ENCODE measurements at regions not wholly inside any gene's neighbourhood (a gene's known extent, or its start where the extent isn't known, plus 50 kb on each side); places are given as distances from the start of the nearest gene placed in this dataset.
"Not testable (repeated sequence)": the region's sequence is repeated elsewhere in the genome, so short reads cannot be mapped to it uniquely, and the experiment has no call there.

DNA sequence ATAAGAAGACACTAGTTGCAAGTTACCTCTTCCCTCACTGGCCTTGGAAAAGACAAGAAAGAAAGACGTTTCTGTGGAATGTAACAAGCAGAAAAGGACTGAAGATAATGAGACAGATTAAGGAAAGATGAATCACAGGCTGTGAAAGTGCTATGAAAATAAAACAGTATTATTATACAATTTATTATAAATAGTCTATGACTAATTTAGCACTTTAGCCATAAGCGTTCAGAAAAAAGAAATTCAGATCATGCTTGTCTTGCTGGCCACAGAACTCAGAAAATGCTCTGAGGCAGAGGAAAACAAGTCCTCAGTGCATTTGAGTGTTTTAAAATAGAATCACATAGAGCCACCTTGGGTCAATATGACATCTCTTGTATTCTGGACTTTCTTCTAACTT is 174.8 kb upstream of the NBPF9 start:
- H3K9me3 ChIP-seq (ENCODE audit: control insufficient read depth, insufficient read depth, low read depth, low read length); DNase-seq (ENCODE audit: low read depth, low spot score); H3K27me3 ChIP-seq (ENCODE audit: control insufficient read depth, insufficient read depth, low read length); POLR2A ChIA-PET; ATAC-seq; in situ Hi-C loops (cut with HindIII; ENCODE audit: low pct_unique_long_range_greater_than_20kb, low sequenced_read_pairs); H3K4me1 ChIP-seq (ENCODE audit: control insufficient read depth, insufficient read depth, low read length); H3K36me3 ChIP-seq (ENCODE audit: control insufficient read depth, insufficient read depth, low read length); H3K27ac ChIP-seq (ENCODE audit: low read length); BruUV-seq (replicated peaks); intact Hi-C loops (cut with micrococcal nuclease; ENCODE audit: unreplicated experiment); H3K4me3 ChIP-seq (ENCODE audit: low read depth in 2 of 2, low read length in 2 of 2); CTCF ChIA-PET: not testable (repeated sequence)

DNA sequence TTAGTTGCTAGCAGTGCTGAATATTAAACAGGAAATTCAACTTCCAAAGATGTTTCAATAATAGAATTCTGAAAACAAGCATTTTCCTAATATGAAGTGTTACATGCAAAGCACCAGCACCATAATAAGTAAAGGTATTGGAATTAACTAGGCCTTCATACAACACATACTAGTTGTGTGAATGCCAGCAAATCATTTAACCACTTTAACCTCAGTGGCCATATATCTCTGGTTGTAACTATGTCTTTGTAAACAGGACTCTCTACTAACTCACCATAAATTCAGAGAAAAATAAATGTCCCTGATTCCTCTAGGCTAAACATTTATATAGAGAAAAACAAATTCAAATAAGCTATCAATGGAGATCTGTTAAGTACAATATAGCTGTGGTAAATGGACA is 175.7 kb upstream of the NBPF9 start:
- in situ Hi-C loops (cut with HindIII; ENCODE audit: low pct_unique_long_range_greater_than_20kb, low sequenced_read_pairs); POLR2A ChIA-PET; intact Hi-C loops (cut with micrococcal nuclease; ENCODE audit: unreplicated experiment); ATAC-seq; H3K4me3 ChIP-seq (ENCODE audit: low read depth in 2 of 2, low read length in 2 of 2); CTCF ChIA-PET; H3K4me1 ChIP-seq (ENCODE audit: control insufficient read depth, insufficient read depth, low read length); DNase-seq (ENCODE audit: low read depth, low spot score); H3K27me3 ChIP-seq (ENCODE audit: control insufficient read depth, insufficient read depth, low read length); BruUV-seq (replicated peaks); H3K36me3 ChIP-seq (ENCODE audit: control insufficient read depth, insufficient read depth, low read length); H3K9me3 ChIP-seq (ENCODE audit: control insufficient read depth, insufficient read depth, low read depth, low read length); H3K27ac ChIP-seq (ENCODE audit: low read length): not testable (repeated sequence)

DNA sequence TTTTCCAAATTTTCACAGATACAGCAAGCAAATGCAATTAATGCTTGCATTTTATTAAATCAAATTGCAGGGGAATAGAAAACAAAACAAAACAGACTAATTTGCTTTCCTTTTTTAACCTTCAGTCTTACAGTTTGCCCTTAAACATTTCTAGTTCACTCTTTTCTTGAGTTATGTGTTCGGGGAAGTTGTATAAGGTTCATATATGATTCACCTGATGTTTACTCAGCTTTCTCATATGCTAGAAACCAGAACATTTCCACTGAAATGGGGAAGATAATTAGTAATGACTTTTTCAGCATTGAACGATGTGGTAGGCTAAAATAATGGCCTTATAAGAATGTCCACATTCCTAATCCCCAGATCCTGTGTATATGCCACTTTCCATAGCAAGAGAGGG is 176.2 kb upstream of the NBPF9 start:
- H3K4me3 ChIP-seq (ENCODE audit: low read depth in 2 of 2, low read length in 2 of 2); H3K9me3 ChIP-seq (ENCODE audit: control insufficient read depth, insufficient read depth, low read depth, low read length); in situ Hi-C loops (cut with HindIII; ENCODE audit: low pct_unique_long_range_greater_than_20kb, low sequenced_read_pairs); H3K27me3 ChIP-seq (ENCODE audit: control insufficient read depth, insufficient read depth, low read length); intact Hi-C loops (cut with micrococcal nuclease; ENCODE audit: unreplicated experiment); BruUV-seq (replicated peaks); CTCF ChIA-PET; DNase-seq (ENCODE audit: low read depth, low spot score); H3K36me3 ChIP-seq (ENCODE audit: control insufficient read depth, insufficient read depth, low read length); H3K27ac ChIP-seq (ENCODE audit: low read length); POLR2A ChIA-PET; ATAC-seq; H3K4me1 ChIP-seq (ENCODE audit: control insufficient read depth, insufficient read depth, low read length): not testable (repeated sequence)

DNA sequence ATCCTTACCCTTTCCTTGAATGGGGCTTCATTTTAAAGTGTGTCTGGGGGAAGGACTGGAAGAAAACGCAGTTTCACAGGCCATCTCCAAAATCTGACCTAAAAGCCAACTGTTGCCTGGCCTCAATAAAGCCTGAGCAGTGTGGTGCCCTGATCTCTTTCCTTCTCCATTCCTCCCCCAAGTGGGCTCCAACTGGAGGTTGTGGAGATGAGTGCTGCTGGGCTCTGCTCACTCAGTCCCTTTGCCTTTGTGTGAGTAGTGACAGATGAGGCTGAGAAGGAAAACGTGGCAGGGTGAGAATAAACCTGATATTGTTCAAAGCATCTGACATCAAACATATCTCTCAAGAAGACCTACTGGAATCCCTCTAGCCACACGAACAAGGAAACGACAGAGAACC is 181.4 kb upstream of the NBPF9 start:
- DNase-seq (ENCODE audit: low read depth, low spot score); H3K4me3 ChIP-seq (ENCODE audit: low read depth in 2 of 2, low read length in 2 of 2); H3K27ac ChIP-seq (ENCODE audit: low read length); POLR2A ChIA-PET; H3K9me3 ChIP-seq (ENCODE audit: control insufficient read depth, insufficient read depth, low read depth, low read length); H3K36me3 ChIP-seq (ENCODE audit: control insufficient read depth, insufficient read depth, low read length); intact Hi-C loops (cut with micrococcal nuclease; ENCODE audit: unreplicated experiment); CTCF ChIA-PET; H3K27me3 ChIP-seq (ENCODE audit: control insufficient read depth, insufficient read depth, low read length); H3K4me1 ChIP-seq (ENCODE audit: control insufficient read depth, insufficient read depth, low read length); BruUV-seq (replicated peaks); in situ Hi-C loops (cut with HindIII; ENCODE audit: low pct_unique_long_range_greater_than_20kb, low sequenced_read_pairs): not testable (repeated sequence)
- peak; percentile 60 for ATAC-seq

DNA sequence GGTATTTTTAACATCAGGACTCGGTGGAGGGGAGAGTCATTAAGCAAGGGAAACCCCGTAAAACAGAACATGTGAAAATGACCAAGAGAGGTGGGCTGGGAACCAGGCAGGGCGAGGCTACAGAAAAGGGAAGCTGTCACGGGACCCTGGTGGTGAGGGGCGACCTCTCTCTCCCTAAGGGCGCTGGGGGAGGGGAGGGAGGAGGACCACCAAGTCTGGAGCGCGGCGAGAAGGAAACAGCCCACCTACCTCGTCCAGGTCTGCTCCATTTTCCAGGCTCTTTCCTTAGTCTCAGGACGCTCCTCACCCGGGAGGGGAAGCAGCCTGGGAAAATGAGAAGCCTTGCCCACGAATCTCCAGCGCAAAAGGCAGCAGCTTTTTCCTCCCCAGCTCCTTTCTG is 181.9 kb upstream of the NBPF9 start:
- in situ Hi-C loops (cut with HindIII; ENCODE audit: low pct_unique_long_range_greater_than_20kb, low sequenced_read_pairs), result not testable (repeated sequence)

DNA sequence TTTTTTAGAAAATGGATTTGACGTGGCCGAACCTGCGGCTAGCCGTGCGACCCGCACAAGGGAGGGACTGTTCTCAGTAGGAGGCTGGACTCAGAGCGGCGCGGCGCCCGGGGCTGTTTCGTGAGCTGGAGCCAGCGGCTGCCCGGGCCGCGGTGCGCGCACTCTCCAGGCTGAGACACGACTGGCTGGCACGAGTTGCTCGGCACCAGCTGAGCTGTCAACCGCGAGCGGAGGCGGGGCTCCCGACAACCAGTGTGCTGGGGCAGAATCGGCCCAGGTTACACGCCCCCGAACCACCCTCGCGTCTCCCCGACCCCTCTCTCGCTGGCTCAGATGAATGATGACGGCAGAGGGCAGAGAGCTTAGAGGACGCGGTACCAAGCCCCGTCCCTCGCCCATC is 182.3 kb upstream of the NBPF9 start:
- BruUV-seq (replicated peaks); H3K4me1 ChIP-seq (ENCODE audit: control insufficient read depth, insufficient read depth, low read length); H3K27ac ChIP-seq (ENCODE audit: low read length); CTCF ChIA-PET; DNase-seq (ENCODE audit: low read depth, low spot score); H3K9me3 ChIP-seq (ENCODE audit: control insufficient read depth, insufficient read depth, low read depth, low read length); POLR2A ChIA-PET; intact Hi-C loops (cut with micrococcal nuclease; ENCODE audit: unreplicated experiment); H3K27me3 ChIP-seq (ENCODE audit: control insufficient read depth, insufficient read depth, low read length); in situ Hi-C loops (cut with HindIII; ENCODE audit: low pct_unique_long_range_greater_than_20kb, low sequenced_read_pairs); H3K36me3 ChIP-seq (ENCODE audit: control insufficient read depth, insufficient read depth, low read length); H3K4me3 ChIP-seq (ENCODE audit: low read depth in 2 of 2, low read length in 2 of 2): not testable (repeated sequence)
- ATAC-seq, result peak; percentile 90

More for the DNA sequence above, 181.9 kb upstream of the NBPF9 start:
- DNase-seq (ENCODE audit: low read depth, low spot score); intact Hi-C loops (cut with micrococcal nuclease; ENCODE audit: unreplicated experiment); H3K4me1 ChIP-seq (ENCODE audit: control insufficient read depth, insufficient read depth, low read length); POLR2A ChIA-PET; CTCF ChIA-PET; BruUV-seq (replicated peaks); H3K27me3 ChIP-seq (ENCODE audit: control insufficient read depth, insufficient read depth, low read length); H3K9me3 ChIP-seq (ENCODE audit: control insufficient read depth, insufficient read depth, low read depth, low read length); H3K36me3 ChIP-seq (ENCODE audit: control insufficient read depth, insufficient read depth, low read length); H3K4me3 ChIP-seq (ENCODE audit: low read depth in 2 of 2, low read length in 2 of 2); H3K27ac ChIP-seq (ENCODE audit: low read length): not testable (repeated sequence)
- peak; percentile 78 for ATAC-seq

DNA sequence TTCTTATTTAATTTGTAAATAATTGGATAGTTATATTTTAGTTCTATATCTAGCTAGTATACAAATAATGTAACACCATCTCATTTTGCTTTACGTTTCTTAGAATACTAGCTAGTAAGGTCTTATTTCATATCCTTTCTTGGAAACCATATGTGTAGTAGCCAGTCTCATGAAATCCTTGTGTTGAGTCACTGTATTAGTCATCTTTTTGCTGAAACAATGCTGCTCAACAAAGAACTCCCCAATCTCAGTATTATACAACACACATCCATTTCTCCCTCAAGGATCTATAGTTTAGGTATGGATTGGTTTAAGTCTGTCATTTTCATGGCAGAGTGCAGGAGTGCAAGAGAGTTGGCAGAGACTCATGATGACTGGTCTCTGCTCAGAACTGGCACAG is 185.2 kb upstream of the NBPF9 start:
- H3K36me3 ChIP-seq (ENCODE audit: control insufficient read depth, insufficient read depth, low read length); CTCF ChIA-PET; H3K9me3 ChIP-seq (ENCODE audit: control insufficient read depth, insufficient read depth, low read depth, low read length); DNase-seq (ENCODE audit: low read depth, low spot score); H3K4me1 ChIP-seq (ENCODE audit: control insufficient read depth, insufficient read depth, low read length); POLR2A ChIA-PET; in situ Hi-C loops (cut with HindIII; ENCODE audit: low pct_unique_long_range_greater_than_20kb, low sequenced_read_pairs); intact Hi-C loops (cut with micrococcal nuclease; ENCODE audit: unreplicated experiment); ATAC-seq; H3K27me3 ChIP-seq (ENCODE audit: control insufficient read depth, insufficient read depth, low read length); BruUV-seq (replicated peaks); H3K4me3 ChIP-seq (ENCODE audit: low read depth in 2 of 2, low read length in 2 of 2); H3K27ac ChIP-seq (ENCODE audit: low read length): not testable (repeated sequence)

DNA sequence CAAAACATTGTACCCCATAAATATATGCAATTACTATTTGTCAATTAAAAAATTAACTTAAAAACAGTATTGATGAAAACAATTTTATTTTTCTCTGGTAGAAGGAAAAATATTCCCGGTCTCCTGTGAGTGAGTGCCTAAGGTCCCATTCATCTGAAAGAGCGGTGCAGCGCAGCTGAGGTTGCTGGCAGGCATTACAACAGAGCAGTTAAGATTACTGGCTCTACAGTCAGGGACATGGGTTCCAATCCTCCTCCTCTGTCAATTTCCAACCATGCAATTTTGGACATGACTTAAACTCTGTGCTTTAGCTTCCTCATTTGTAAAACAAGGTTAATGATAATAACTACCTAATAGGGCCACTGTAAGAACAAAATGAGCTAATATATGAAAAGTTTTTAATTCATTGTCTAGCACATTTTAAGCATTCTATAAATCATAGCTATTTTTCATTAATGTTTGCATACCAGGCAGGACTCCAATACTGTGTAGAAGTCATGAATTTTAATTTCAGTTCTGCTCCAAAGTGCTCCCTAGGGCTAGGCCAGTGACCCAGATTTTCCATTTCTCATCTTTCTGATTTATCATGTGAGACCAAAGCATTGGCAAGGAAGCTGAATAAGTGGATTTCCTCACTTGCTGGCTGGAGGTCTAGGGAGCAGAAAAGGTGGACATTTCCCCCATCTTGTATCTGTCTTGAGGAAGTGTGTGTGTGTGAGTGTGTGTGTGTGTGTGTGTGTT is 174.2 kb upstream of the NBPF19 start:
- H3K36me3 ChIP-seq (ENCODE audit: control insufficient read depth, insufficient read depth, low read length); H3K4me1 ChIP-seq (ENCODE audit: control insufficient read depth, insufficient read depth, low read length); intact Hi-C loops (cut with micrococcal nuclease; ENCODE audit: unreplicated experiment); CTCF ChIA-PET; H3K27ac ChIP-seq (ENCODE audit: low read length); BruUV-seq (replicated peaks); in situ Hi-C loops (cut with HindIII; ENCODE audit: low pct_unique_long_range_greater_than_20kb, low sequenced_read_pairs); H3K27me3 ChIP-seq (ENCODE audit: control insufficient read depth, insufficient read depth, low read length); H3K9me3 ChIP-seq (ENCODE audit: control insufficient read depth, insufficient read depth, low read depth, low read length); ATAC-seq; DNase-seq (ENCODE audit: low read depth, low spot score); H3K4me3 ChIP-seq (ENCODE audit: low read depth in 2 of 2, low read length in 2 of 2); POLR2A ChIA-PET: not testable (repeated sequence)
